ENCODE measurements at regions not wholly inside any gene's neighbourhood (a gene's known extent, or its start where the extent isn't known, plus 50 kb on each side); places are given as distances from the start of the nearest gene placed in this dataset.

- no peaks in the 10 kb centered on the region for H3K9me3 ChIP-seq (ENCODE audit: low read depth)
- WGBS (ENCODE audit: low lambda C conversion rate, missing lambda C conversion rate): 57% methylated on average over 1 of the region's 1 CpG
Measured at GRCh38 chr11:92109466-92109865, 115.2 kb upstream of the FAT3 start.

GRCh38 chr11:92107331-92107730, 117.3 kb upstream of the FAT3 start:
- H2AFZ ChIP-seq: no peak overlapping the region
- H3K27ac ChIP-seq: no peak overlapping the region
- no peak overlapping the region for H3K4me2 ChIP-seq
- H4K20me1 ChIP-seq (ENCODE audit: insufficient read depth, poor library complexity, severe bottlenecking): no peaks in the 10 kb centered on the region
- no peak overlapping the region for H3K4me3 ChIP-seq
- no peaks in the 10 kb centered on the region for H3K79me2 ChIP-seq
- no peaks in the 10 kb centered on the region for H3K27me3 ChIP-seq
- DNase-seq (ENCODE audit: low spot score): no peak
- H3K4me1 ChIP-seq (ENCODE audit: insufficient read depth): no peaks in the 10 kb centered on the region
- H3K36me3 ChIP-seq (replicated peaks; ENCODE audit: insufficient read depth, low read depth): no peaks in the 10 kb centered on the region
- TF ChIP-seq EZH2 (IDR thresholded peaks at IDR 0.05; ENCODE audit: borderline replicate concordance) (no peak), EZH2phosphoT487 (IDR thresholded peaks at IDR 0.05; ENCODE audit: low read depth, severe bottlenecking, unreplicated experiment) (no peak), CTCF (IDR thresholded peaks at IDR 0.05; ENCODE audit: poor library complexity) (no peak)
- no peaks in the 10 kb centered on the region for H3K9me2 ChIP-seq (replicated peaks; ENCODE audit: insufficient read depth)
- 76% methylated on average over 5 of the region's 5 CpGs for WGBS (ENCODE audit: low lambda C conversion rate, missing lambda C conversion rate)
- H3K9me3 ChIP-seq (ENCODE audit: low read depth): no peaks in the 10 kb centered on the region

More at GRCh38 chr11:92109466-92109865, 115.2 kb upstream of the FAT3 start:
- H3K4me2 ChIP-seq: no peak overlapping the region
- H2AFZ ChIP-seq: no peak overlapping the region
- no peaks in the 10 kb centered on the region for H3K9me2 ChIP-seq (replicated peaks; ENCODE audit: insufficient read depth)
- no peaks in the 10 kb centered on the region for H4K20me1 ChIP-seq (ENCODE audit: insufficient read depth, poor library complexity, severe bottlenecking)
- H3K27ac ChIP-seq: no peak overlapping the region
- DNase-seq (ENCODE audit: low spot score): no peak
- no peaks in the 10 kb centered on the region for H3K27me3 ChIP-seq
- H3K36me3 ChIP-seq (replicated peaks; ENCODE audit: insufficient read depth, low read depth): no peaks in the 10 kb centered on the region
- H3K4me1 ChIP-seq (ENCODE audit: insufficient read depth): no peaks in the 10 kb centered on the region
- H3K79me2 ChIP-seq: no peaks in the 10 kb centered on the region
- H3K4me3 ChIP-seq: no peak overlapping the region
- TF ChIP-seq EZH2 (IDR thresholded peaks at IDR 0.05; ENCODE audit: borderline replicate concordance): no peak
- TF ChIP-seq CTCF (IDR thresholded peaks at IDR 0.05; ENCODE audit: poor library complexity): no peak

- H3K4me2 ChIP-seq: no peak overlapping the region
- H3K36me3 ChIP-seq (replicated peaks; ENCODE audit: insufficient read depth, low read depth): no peaks in the 10 kb centered on the region
- 70% methylated on average over 1 of the region's 1 CpG for WGBS (ENCODE audit: low lambda C conversion rate, missing lambda C conversion rate)
Measured at GRCh38 chr11:92104349-92104748, 120.3 kb upstream of the FAT3 start.

More at GRCh38 chr11:92104349-92104748, 120.3 kb upstream of the FAT3 start:
- no peak for TF ChIP-seq CTCF (IDR thresholded peaks at IDR 0.05; ENCODE audit: poor library complexity)
- no peak for TF ChIP-seq EZH2phosphoT487 (IDR thresholded peaks at IDR 0.05; ENCODE audit: low read depth, severe bottlenecking, unreplicated experiment)
- no peak for TF ChIP-seq EZH2 (IDR thresholded peaks at IDR 0.05; ENCODE audit: borderline replicate concordance)
- Histone ChIP-seq H4K20me1 (ENCODE audit: insufficient read depth, poor library complexity, severe bottlenecking) (no peaks in the 10 kb centered on the region), H3K4me3 (no peak overlapping the region), H3K9me3 (ENCODE audit: low read depth) (no peaks in the 10 kb centered on the region), H3K27me3 (no peaks in the 10 kb centered on the region), H2AFZ (no peak overlapping the region), H3K4me1 (ENCODE audit: insufficient read depth) (peaks cover 2% of the 10 kb centered on the region), H3K9me2 (replicated peaks; ENCODE audit: insufficient read depth) (no peaks in the 10 kb centered on the region), H3K79me2 (no peaks in the 10 kb centered on the region), H3K27ac (no peak overlapping the region)
- no peak for DNase-seq (ENCODE audit: low spot score)

Data from hepatocyte (in vitro differentiated cells).